OCI-LY7 (cell line): ENCODE measurements at regions not wholly inside any gene's neighbourhood (a gene's known extent, or its start where the extent isn't known, plus 50 kb on each side); places are given as distances from the start of the nearest gene placed in this dataset.

Source experiments
- BruUV-seq: library from RNA; stranded (reverse); fragments of 400-500 nt; replicated peaks from 2 replicates; lab custom pipeline; 2021; lab: Mats Ljungman, UMichigan
- CTCF ChIA-PET: fragments of 300-600 bp; sonication (Branson Sonifier 250); formaldehyde crosslinking; loops from one replicate; lab custom pipeline; 2022; ENCODE audit warnings: antibody characterized with exemption; ENCODE audit not compliant: unreplicated experiment; lab: Charles Lee
- POLR2A ChIA-PET: fragments of 300-600 bp; sonication (Branson Sonifier 250); formaldehyde crosslinking; loops from one replicate; lab custom pipeline; 2022; ENCODE audit warnings: antibody characterized with exemption; lab: Charles Lee
- DNase-seq: peaks from one replicate; pipeline ENCODE4 v3.0.0-alpha.2; 2015; ENCODE audit warnings: low spot score
- H2AFZ ChIP-seq: fragments of 200-600 bp; sonication (generic), shearing (Covaris generic); 2 replicates; pipeline ENCODE4 v1.6.1; 2014; ENCODE audit warnings: mild to moderate bottlenecking, antibody characterized with exemption, low read length, moderate library complexity
- H3K27ac ChIP-seq: fragments of 200-600 bp; sonication (generic); 2 replicates; pipeline ENCODE4 v1.5.1; 2014; ENCODE audit warnings: mixed run types, low read depth, mild to moderate bottlenecking, moderate library complexity, low read length, inconsistent platforms; ENCODE audit not compliant: poor library complexity, severe bottlenecking
- H3K36me3 ChIP-seq: fragments of 200-600 bp; sonication (generic); 2 replicates; pipeline ENCODE4 v1.6.1; 2014; ENCODE audit warnings: mild to moderate bottlenecking, antibody characterized with exemption, low read length, moderate library complexity, mixed read lengths; ENCODE audit not compliant: insufficient read depth
- H3K4me1 ChIP-seq: fragments of 200-600 bp; sonication (generic); 2 replicates; pipeline ENCODE4 v1.5.1; 2014; ENCODE audit warnings: mild to moderate bottlenecking, low read length; ENCODE audit not compliant: insufficient read depth, poor library complexity, severe bottlenecking
- H3K4me2 ChIP-seq: fragments of 200-600 bp; sonication (generic); 2 replicates; pipeline ENCODE4 v1.6.1; 2014; ENCODE audit warnings: mild to moderate bottlenecking, low read length
- H3K4me3 ChIP-seq: fragments of 200-600 bp; sonication (generic); 2 replicates; pipeline ENCODE4 v1.5.1; 2014; ENCODE audit warnings: mild to moderate bottlenecking, low read depth, low read length; ENCODE audit not compliant: poor library complexity, severe bottlenecking
- H3K79me2 ChIP-seq: fragments of 200-600 bp; sonication (generic); 2 replicates; pipeline ENCODE4 v1.6.1; 2016; ENCODE audit warnings: low read depth, mild to moderate bottlenecking, low read length, moderate library complexity, mixed read lengths; ENCODE audit not compliant: insufficient read depth
- H3K9me2 ChIP-seq: fragments of 200-600 bp; sonication (generic); 2 replicates; pipeline ENCODE4 v1.6.1; 2016; ENCODE audit warnings: mild to moderate bottlenecking, low read length, mixed read lengths; ENCODE audit not compliant: insufficient read depth
- H3K9me3 ChIP-seq: fragments of 200-600 bp; sonication (generic); 2 replicates; pipeline ENCODE4 v1.6.1; 2014; ENCODE audit warnings: mild to moderate bottlenecking, mixed run types, low read length, mixed read lengths
- H4K20me1 ChIP-seq: fragments of 200-600 bp; sonication (generic); 2 replicates; pipeline ENCODE4 v1.6.1; 2014; ENCODE audit warnings: mild to moderate bottlenecking, antibody characterized with exemption, low read length, moderate library complexity, mixed read lengths; ENCODE audit not compliant: insufficient read depth
- EZH2phosphoT487 ChIP-seq: fragments of 200-600 bp; sonication (generic); IDR thresholded peaks from 2 replicates; pipeline ENCODE4 v1.6.1; 2018; ENCODE audit warnings: low read depth, borderline replicate concordance, mild to moderate bottlenecking, mixed run types, antibody characterized with exemption, low read length, moderate library complexity, mixed read lengths
- intact Hi-C: fragments of 100-400 bp; cut with micrococcal nuclease; formaldehyde crosslinking; loops from one replicate; pipeline ENCODE4 v1.10.0; 2022; ENCODE audit not compliant: unreplicated experiment
- TF ChIP-seq, protein P1 (sequence below): fragments of 200-600 bp; sonication (generic); conservative IDR thresholded peaks from 2 replicates; pipeline ENCODE4 v1.5.1; 2014; ENCODE audit warnings: mild to moderate bottlenecking, antibody characterized with exemption, low read length, moderate library complexity, mixed read lengths

DNA sequence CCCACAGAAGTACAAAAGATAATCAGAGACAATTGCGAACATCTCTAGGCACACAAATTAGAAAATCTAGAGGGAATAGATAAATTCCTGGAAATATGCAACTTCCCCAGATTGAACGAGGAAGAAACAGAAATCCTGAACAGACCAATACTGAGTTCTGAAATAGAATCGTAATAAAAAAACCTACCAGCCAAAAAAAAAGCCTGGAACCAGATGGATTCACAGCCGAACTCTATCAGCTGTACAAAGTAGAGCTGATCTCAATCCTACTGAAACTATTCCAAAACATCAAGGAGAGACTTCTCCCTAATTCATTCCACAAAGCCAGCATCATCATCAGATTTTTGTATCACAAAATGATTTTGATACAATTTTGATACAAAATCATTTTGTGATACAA, 206.4 kb downstream of the REEP3 start:
- Histone ChIP-seq H3K4me2 (no peak overlapping the region), H3K36me3 (no peaks in the 10 kb centered on the region), H3K27ac (no peak overlapping the region), H3K4me1 (no peaks in the 10 kb centered on the region), H3K9me2 (no peaks in the 10 kb centered on the region), H3K4me3 (no peak overlapping the region), H3K79me2 (no peaks in the 10 kb centered on the region), H3K9me3 (no peaks in the 10 kb centered on the region), H4K20me1 (no peaks in the 10 kb centered on the region), H2AFZ (no peak overlapping the region)
- ChIA-PET CTCF (no interaction called here), POLR2A (interaction anchor here (0.6 kb wide), 2 partner anchors 44 to 143 kb away, joined by 3 read pairs; no protein-coding TSS in a partner anchor)
- intact Hi-C loops = loop anchor here (10.0 kb wide), 1 partner anchor 263 kb away; the partner anchor contains the start of gene JMJD1C
- TF ChIP-seq, protein P1, sequence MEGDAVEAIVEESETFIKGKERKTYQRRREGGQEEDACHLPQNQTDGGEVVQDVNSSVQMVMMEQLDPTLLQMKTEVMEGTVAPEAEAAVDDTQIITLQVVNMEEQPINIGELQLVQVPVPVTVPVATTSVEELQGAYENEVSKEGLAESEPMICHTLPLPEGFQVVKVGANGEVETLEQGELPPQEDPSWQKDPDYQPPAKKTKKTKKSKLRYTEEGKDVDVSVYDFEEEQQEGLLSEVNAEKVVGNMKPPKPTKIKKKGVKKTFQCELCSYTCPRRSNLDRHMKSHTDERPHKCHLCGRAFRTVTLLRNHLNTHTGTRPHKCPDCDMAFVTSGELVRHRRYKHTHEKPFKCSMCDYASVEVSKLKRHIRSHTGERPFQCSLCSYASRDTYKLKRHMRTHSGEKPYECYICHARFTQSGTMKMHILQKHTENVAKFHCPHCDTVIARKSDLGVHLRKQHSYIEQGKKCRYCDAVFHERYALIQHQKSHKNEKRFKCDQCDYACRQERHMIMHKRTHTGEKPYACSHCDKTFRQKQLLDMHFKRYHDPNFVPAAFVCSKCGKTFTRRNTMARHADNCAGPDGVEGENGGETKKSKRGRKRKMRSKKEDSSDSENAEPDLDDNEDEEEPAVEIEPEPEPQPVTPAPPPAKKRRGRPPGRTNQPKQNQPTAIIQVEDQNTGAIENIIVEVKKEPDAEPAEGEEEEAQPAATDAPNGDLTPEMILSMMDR = no peak
- no peak for TF ChIP-seq EZH2phosphoT487
- DNase-seq = no peak
- BruUV-seq = no TSS peak

DNA sequence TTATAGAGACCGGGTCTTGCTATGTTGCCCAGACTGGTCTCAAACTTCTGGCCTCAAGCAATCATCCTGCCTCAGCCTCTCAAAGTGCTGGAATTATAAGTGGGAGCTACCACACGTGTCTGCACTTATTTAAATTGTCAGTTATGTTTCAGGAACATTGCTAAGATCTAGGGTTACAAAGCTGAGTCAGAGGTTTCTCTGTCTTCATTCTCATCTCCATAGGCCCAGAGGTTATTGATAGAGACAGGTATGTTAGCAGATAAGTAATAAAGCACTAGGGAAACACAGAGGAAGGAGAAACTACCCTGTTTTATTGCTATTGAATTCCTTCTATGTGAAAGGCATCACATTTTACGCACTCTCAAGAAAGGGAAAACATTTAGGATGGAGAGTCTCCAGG, 214.1 kb downstream of the REEP3 start:
- intact Hi-C loops = no loop called here
- H3K27ac ChIP-seq = no peak overlapping the region
- H3K36me3 ChIP-seq = no peaks in the 10 kb centered on the region
- ChIA-PET CTCF (no interaction called here), POLR2A (interaction anchor here (0.6 kb wide), 1 partner anchor 75 kb away, joined by 3 read pairs; no protein-coding TSS in a partner anchor)
- DNase-seq = no peak
- no peak overlapping the region for H3K4me3 ChIP-seq
- no peak overlapping the region for H3K4me2 ChIP-seq
- no peaks in the 10 kb centered on the region for H4K20me1 ChIP-seq
- no TSS peak for BruUV-seq
- H3K4me1 ChIP-seq = no peaks in the 10 kb centered on the region
- TF ChIP-seq EZH2phosphoT487 = no peak
- TF ChIP-seq, protein P1 = no peak
- no peaks in the 10 kb centered on the region for H3K9me2 ChIP-seq
- H3K9me3 ChIP-seq = no peaks in the 10 kb centered on the region
- no peak overlapping the region for H2AFZ ChIP-seq
- no peaks in the 10 kb centered on the region for H3K79me2 ChIP-seq

DNA sequence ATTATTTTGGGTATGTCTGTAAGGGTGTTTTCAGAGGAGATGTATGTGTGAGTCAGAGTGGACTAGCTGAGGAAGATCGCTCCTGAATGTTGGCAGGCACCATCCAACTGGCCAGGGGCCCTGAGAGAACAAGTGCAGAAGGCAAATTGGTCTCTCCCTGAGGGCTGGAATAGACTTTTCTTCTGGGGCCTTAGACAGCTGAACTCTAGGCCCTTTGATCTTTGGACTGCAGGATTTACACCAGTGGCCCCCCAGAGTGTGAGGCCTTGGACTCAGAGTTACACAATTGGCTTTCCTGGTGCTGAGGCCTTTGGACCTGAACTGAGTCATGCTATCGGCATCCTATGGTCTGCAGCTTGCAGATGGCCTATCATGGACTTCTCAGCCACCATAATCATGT, 217.2 kb downstream of the REEP3 start:
- POLR2A ChIA-PET = interaction anchor here (0.6 kb wide), 1 partner anchor 10 kb away, joined by 4 read pairs; no protein-coding TSS in a partner anchor
- Histone ChIP-seq H3K79me2 (no peaks in the 10 kb centered on the region), H3K4me3 (no peak overlapping the region), H3K4me2 (no peak overlapping the region), H2AFZ (no peak overlapping the region), H4K20me1 (no peaks in the 10 kb centered on the region), H3K4me1 (no peaks in the 10 kb centered on the region), H3K9me3 (no peaks in the 10 kb centered on the region), H3K36me3 (no peaks in the 10 kb centered on the region), H3K9me2 (no peaks in the 10 kb centered on the region), H3K27ac (no peak overlapping the region)
- intact Hi-C loops = no loop called here
- CTCF ChIA-PET = no interaction called here
- DNase-seq = no peak
- TF ChIP-seq, protein P1 = no peak
- no peak for TF ChIP-seq EZH2phosphoT487
- BruUV-seq = no TSS peak
